HG03520 (cell line): ENCODE measurements at regions not wholly inside any gene's neighbourhood (a gene's known extent, or its start where the extent isn't known, plus 50 kb on each side); places are given as distances from the start of the nearest gene placed in this dataset.
A peak's percentile ranks its signal among the peaks of the same experiment; 100 is the strongest.
"Not testable (repeated sequence)": the region's sequence is repeated elsewhere in the genome, so short reads cannot be mapped to it uniquely, and the experiment has no call there.

Experiments
- ATAC-seq: cut with Tn5 transposase; IDR thresholded peaks from one replicate; pipeline ENCODE4 v1.9.1; 2021; ENCODE audit warnings: mild to moderate bottlenecking, moderate library complexity; ENCODE audit not compliant: unreplicated experiment

GRCh38 chr9:42656789-42657188, 473.3 kb downstream of the SPATA31A6 start:
- ATAC-seq: not testable (repeated sequence)

- not testable (repeated sequence) for ATAC-seq
These were observed 474.0 kb downstream of the SPATA31A6 start for GRCh38 chr9:42657496-42657895.

- ATAC-seq: not testable (repeated sequence)
These were observed 513.7 kb downstream of the SPATA31A6 start for GRCh38 chr9:42697146-42697545.

- not testable (repeated sequence) for ATAC-seq
These were observed 519.4 kb downstream of the SPATA31A6 start for GRCh38 chr9:42702890-42703289.

- not testable (repeated sequence) for ATAC-seq
These were observed 541.7 kb downstream of the SPATA31A6 start for GRCh38 chr9:42724841-42725835.

- ATAC-seq: not testable (repeated sequence)
These were observed 559.8 kb downstream of the SPATA31A6 start for GRCh38 chr9:42743030-42743814.

GRCh38 chr9:42757251-42757650, 573.8 kb downstream of the SPATA31A6 start:
- not testable (repeated sequence) for ATAC-seq

- ATAC-seq: not testable (repeated sequence)
These were observed 575.9 kb downstream of the SPATA31A6 start for GRCh38 chr9:42759320-42759719.

GRCh38 chr9:42782201-42782600, 598.7 kb downstream of the SPATA31A6 start:
- not testable (repeated sequence) for ATAC-seq

GRCh38 chr9:42792725-42793124, 609.3 kb downstream of the SPATA31A6 start:
- ATAC-seq: not testable (repeated sequence)

- not testable (repeated sequence) for ATAC-seq
These were observed 615.1 kb downstream of the SPATA31A6 start for GRCh38 chr9:42798571-42798970.

GRCh38 chr9:42802716-42803115, 619.3 kb downstream of the SPATA31A6 start:
- ATAC-seq: not testable (repeated sequence)

GRCh38 chr9:42806674-42807073, 623.2 kb downstream of the SPATA31A6 start:
- ATAC-seq: not testable (repeated sequence)

- not testable (repeated sequence) for ATAC-seq
These were observed 638.0 kb downstream of the SPATA31A6 start for GRCh38 chr9:42821468-42821867.

GRCh38 chr9:42848156-42848555, 664.7 kb downstream of the SPATA31A6 start:
- ATAC-seq: not testable (repeated sequence)

- not testable (repeated sequence) for ATAC-seq
These were observed 667.6 kb downstream of the SPATA31A6 start for GRCh38 chr9:42850896-42851693.

- ATAC-seq: not testable (repeated sequence)
These were observed 668.2 kb downstream of the SPATA31A6 start for GRCh38 chr9:42851701-42852100.

- ATAC-seq: peak; percentile 79
These were observed 668.9 kb downstream of the SPATA31A6 start for GRCh38 chr9:42852133-42852930.

- ATAC-seq: not testable (repeated sequence)
These were observed 676.7 kb downstream of the SPATA31A6 start for GRCh38 chr9:42860133-42860532.

GRCh38 chr9:42862465-42862864, 679.0 kb downstream of the SPATA31A6 start:
- not testable (repeated sequence) for ATAC-seq
